Progenitor cell of endocrine pancreas (in vitro differentiated cells): ENCODE measurements at regions not wholly inside any gene's neighbourhood (a gene's known extent, or its start where the extent isn't known, plus 50 kb on each side); places are given as distances from the start of the nearest gene placed in this dataset.

ENCODE experiments used
- DNase-seq: peaks from one replicate; pipeline ENCODE4 v3.0.0; 2021; ENCODE audit warnings: low spot score; ENCODE audit not compliant: unreplicated experiment
- H3K27ac Mint-ChIP-seq: 2 replicates; pipeline ENCODE4 v1.8.0; 2021; ENCODE audit warnings: mild to moderate bottlenecking, moderate library complexity, mixed read lengths
- H3K27me3 Mint-ChIP-seq: 2 replicates; pipeline ENCODE4 v1.8.0; 2021; ENCODE audit warnings: mixed read lengths
- H3K36me3 Mint-ChIP-seq: 2 replicates; pipeline ENCODE4 v1.8.0; 2022; ENCODE audit warnings: mixed read lengths; ENCODE audit not compliant: insufficient read depth
- H3K4me1 Mint-ChIP-seq: 2 replicates; pipeline ENCODE4 v1.8.0; 2021; ENCODE audit warnings: low read depth, mixed read lengths
- H3K4me3 Mint-ChIP-seq: 2 replicates; pipeline ENCODE4 v1.8.0; 2021; ENCODE audit warnings: low read depth, mild to moderate bottlenecking, moderate library complexity, mixed read lengths
- H3K9me3 Mint-ChIP-seq: 2 replicates; pipeline ENCODE4 v1.8.0; 2021; ENCODE audit warnings: low read depth, mixed read lengths
- CTCF ChIP-seq: fragments of 200-600 bp; sonication (generic); IDR thresholded peaks from one replicate; pipeline ENCODE4 v1.5.0; 2021; ENCODE audit warnings: antibody characterized with exemption, mild to moderate bottlenecking; ENCODE audit not compliant: unreplicated experiment

DNA sequence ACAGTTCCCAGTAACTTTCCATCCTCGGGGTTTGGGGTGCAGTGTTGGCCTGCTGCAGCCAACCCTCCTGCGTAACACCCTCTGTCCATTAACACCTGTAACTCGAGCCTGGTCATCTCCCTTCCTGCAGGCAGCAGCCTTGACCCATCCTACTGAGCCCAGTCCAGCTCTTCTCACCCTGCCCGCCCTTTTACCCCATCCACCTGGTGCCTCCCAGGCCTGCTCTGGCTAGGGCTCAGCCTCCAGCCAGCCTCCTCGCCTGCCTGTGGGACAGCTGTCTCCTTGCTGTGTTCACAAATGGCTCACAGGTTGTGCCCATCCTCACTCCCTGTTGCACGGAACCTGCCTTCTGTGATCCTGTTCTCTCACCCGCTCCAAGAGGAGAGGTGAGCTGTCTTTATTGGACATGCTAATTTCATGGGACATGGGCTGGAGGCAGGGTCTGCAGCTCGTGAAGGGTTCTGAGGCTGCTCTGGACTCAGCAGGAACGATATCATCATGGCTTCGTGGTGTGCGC lies 277.2 kb upstream of the TCERG1L start:
- no peak for TF ChIP-seq CTCF
- Mint-ChIP-seq H3K27me3 (no peaks in the 10 kb centered on the region), H3K4me3 (no peak overlapping the region), H3K27ac (no peak overlapping the region), H3K9me3 (no peaks in the 10 kb centered on the region), H3K4me1 (peaks cover 11% of the 10 kb centered on the region), H3K36me3 (no peaks in the 10 kb centered on the region)
- DNase-seq = no peak

DNA sequence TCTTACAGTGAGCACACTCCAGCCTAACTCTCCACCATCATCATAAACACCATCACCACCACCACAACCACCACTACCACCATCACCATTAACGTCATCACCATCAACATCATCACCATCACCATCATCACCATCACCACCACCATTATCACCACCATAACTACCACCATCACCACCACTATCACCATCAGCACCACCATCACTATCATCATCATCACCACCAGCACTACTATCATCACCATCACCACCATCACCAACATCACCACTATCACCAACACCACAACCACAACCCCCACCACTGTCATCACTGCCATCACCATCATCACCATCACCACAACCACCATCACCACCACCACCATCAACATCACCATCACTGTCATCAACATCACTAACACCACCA lies 279.0 kb upstream of the TCERG1L start:
- no peaks in the 10 kb centered on the region for H3K9me3 Mint-ChIP-seq
- no peak overlapping the region for H3K27ac Mint-ChIP-seq
- no peak overlapping the region for H3K4me3 Mint-ChIP-seq
- no peaks in the 10 kb centered on the region for H3K27me3 Mint-ChIP-seq
- no peak for TF ChIP-seq CTCF
- H3K4me1 Mint-ChIP-seq = peaks cover 4% of the 10 kb centered on the region
- DNase-seq = no peak
- no peaks in the 10 kb centered on the region for H3K36me3 Mint-ChIP-seq

GRCh38 chr10:131591936-131592335 lies 280.4 kb upstream of the TCERG1L start:
- H3K36me3 Mint-ChIP-seq = no peaks in the 10 kb centered on the region
- no peak overlapping the region for H3K27ac Mint-ChIP-seq
- no peak for DNase-seq
- H3K4me3 Mint-ChIP-seq = no peak overlapping the region
- no peaks in the 10 kb centered on the region for H3K27me3 Mint-ChIP-seq
- no peak for TF ChIP-seq CTCF
- no peaks in the 10 kb centered on the region for H3K9me3 Mint-ChIP-seq
- no peaks in the 10 kb centered on the region for H3K4me1 Mint-ChIP-seq

DNA sequence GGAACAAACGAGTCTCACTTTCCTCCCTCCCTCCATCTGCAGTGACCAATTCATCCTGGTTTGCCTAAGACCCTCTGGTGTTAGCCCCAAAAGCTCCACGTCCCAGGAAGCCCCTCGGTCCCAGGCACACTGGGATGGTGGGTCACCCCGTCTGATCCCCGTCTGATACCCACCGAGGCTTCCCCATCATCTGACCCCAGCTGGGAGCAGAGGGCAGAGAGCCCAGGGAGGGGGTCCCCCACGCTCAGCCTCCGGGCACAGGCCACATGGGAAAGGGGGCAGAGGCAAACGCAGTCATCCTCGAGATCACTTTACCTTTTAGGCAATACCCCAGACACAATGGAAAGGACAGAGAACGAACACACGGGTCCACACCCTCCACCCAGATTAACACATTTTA lies 291.6 kb upstream of the PPP2R2D start:
- Mint-ChIP-seq H3K4me1 (no peaks in the 10 kb centered on the region), H3K27me3 (peaks cover 4% of the 10 kb centered on the region), H3K9me3 (peaks cover 7% of the 10 kb centered on the region), H3K4me3 (no peak overlapping the region), H3K36me3 (no peaks in the 10 kb centered on the region), H3K27ac (no peak overlapping the region)
- DNase-seq = no peak
- no peak for TF ChIP-seq CTCF

DNA sequence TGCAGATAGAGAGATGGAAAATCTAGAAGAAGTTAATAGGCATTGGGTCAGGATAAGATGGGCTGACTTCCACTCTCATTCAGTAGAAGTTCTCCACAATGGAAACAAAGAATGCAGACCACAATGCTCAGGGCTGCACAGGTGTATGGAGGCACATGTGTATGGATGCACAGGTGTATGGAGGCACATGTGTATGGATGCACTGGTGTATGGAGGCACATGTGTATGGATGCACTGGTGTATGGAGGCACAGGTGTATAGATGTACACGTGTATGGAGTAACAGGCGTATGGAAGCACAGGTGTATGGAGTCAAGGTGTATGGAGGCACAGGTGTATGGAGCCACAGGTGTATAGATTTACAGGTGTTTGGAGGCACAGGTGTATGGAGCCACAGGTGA lies 285.7 kb upstream of the PPP2R2D start:
- TF ChIP-seq CTCF = no peak
- Mint-ChIP-seq H3K27me3 (peaks cover 7% of the 10 kb centered on the region), H3K4me3 (no peak overlapping the region), H3K36me3 (no peaks in the 10 kb centered on the region), H3K4me1 (no peaks in the 10 kb centered on the region), H3K9me3 (no peaks in the 10 kb centered on the region), H3K27ac (no peak overlapping the region)
- DNase-seq = no peak
